GM19328 (cell line): ENCODE measurements at regions not wholly inside any gene's neighbourhood (a gene's known extent, or its start where the extent isn't known, plus 50 kb on each side); places are given as distances from the start of the nearest gene placed in this dataset.

Experiments used
- ATAC-seq: cut with Tn5 transposase; IDR thresholded peaks from one replicate; pipeline ENCODE4 v1.9.1; 2021; ENCODE audit warnings: mild to moderate bottlenecking, moderate library complexity; ENCODE audit not compliant: unreplicated experiment

DNA sequence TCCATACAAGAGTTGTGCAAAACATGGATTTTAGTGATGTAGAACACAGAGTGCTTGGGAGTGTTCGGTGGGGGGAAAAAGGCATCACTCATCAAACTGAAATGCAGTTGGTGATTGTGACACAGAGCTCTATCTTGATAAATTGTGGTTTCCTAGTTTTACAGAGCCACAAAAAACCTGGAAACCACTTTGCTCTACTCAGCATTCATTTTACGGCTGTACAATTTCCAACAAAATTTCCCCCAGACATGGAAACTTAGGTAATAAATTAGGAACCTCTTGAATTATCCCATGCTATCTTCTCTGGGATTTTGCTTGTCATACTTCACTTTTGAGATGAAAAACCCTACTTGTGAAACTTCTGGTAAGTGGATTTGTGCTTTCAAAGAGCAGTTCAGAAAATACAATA, 614.9 kb upstream of the FZD8 start:
- ATAC-seq = no peak

DNA sequence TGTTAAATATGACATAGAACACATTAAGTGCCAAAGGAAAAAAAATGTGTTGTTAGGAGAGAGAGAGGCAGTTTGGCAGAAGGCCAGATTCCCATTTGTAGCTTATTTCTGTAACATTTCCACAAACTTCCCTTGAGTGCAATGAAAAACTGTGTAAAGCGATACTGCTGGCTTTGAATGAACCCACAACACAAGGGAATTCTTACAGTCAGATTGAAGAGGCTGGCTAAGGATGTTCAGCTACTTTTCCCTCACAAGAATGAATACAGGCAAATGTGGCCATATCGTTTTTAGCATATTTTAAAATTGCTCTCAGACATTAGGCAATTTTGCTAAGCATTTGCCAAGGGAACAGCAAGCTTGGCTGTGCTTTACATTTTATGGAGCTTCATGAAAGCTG, 614.1 kb upstream of the FZD8 start:
- ATAC-seq = no peak

DNA sequence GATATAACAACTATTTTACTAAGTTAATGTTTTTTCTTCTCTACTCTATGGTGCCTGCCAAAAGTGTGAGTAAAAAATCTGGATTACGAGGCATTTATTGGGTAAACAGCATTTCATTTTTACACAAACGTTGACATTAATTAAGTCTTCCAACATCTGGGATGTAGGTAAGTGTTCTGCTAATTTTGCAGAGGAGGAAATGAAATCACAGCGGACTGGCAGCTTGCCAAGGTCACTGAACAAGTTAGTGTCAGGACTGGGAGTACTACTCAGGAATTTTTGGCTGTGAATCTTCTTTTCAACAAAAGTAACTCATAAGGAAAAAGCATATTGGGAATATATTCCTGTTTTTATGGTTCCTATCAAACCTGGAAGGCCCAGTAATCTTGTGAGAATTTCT, 612.1 kb upstream of the FZD8 start:
- ATAC-seq = no peak

- ATAC-seq = no peak
Measured at GRCh38 chr10:36253731-36254130, 611.6 kb upstream of the FZD8 start.

GRCh38 chr10:36251068-36251467, 609.0 kb upstream of the FZD8 start:
- ATAC-seq = no peak

GRCh38 chr10:36248304-36248981, 606.3 kb upstream of the FZD8 start:
- no peak for ATAC-seq

DNA sequence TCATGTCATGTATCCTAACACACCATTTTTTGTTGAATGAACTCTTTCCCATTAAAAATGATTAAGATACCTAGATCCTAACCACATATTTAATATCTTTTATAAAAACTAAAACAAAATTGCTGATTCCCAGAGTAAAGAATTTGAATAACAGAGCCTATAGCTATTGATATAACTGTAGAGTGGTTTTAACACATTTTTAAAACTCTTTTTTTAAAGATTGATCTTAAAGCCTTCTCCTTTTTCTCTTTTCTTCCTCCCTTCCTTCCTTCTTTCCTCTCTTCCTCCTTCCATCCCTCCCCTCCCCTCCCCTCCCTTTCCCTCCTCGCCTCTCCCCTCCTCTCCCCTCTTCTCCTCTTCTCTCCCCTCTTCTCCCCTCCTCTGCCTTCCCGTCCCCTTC, 605.4 kb upstream of the FZD8 start:
- no peak for ATAC-seq

DNA sequence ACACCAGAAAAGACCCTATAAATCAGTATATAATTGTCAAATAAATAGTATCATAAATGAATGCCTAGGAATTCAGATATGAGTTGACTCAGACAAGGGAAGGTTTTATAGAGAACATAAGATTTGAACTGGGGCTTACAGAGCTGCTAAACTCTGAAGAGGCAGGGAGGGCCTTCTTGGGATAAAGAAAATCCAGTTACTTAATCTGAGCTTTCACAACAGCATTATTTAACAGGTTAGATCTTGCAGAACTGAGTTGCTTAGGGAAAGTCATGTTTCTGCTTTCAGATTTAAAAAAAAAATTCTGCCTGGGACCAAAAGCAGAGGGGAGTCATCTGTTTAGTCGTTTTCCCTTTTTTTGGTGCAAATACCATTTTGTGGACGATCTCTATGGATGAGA, 594.8 kb upstream of the FZD8 start:
- no peak for ATAC-seq

- ATAC-seq = no peak
Measured at GRCh38 chr10:36236341-36236740, 594.2 kb upstream of the FZD8 start.

DNA sequence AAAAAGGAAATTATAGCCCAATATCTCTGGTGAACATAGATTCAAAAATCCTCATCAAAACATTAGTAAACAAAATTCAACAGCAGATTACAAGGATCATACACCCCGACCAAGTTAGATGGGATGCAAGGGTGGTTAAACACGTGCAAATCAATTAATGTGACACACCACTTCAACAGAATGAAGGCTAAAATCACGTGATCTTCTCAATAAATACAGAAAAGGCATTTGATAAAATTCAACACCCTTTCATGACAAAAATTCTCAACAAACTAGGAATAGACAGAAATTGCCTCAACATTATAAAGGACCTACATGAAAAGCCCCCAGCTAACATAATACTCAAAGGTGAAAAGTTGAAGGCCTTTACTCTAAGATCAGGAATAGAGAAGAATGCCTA, 590.8 kb upstream of the FZD8 start:
- ATAC-seq = no peak

DNA sequence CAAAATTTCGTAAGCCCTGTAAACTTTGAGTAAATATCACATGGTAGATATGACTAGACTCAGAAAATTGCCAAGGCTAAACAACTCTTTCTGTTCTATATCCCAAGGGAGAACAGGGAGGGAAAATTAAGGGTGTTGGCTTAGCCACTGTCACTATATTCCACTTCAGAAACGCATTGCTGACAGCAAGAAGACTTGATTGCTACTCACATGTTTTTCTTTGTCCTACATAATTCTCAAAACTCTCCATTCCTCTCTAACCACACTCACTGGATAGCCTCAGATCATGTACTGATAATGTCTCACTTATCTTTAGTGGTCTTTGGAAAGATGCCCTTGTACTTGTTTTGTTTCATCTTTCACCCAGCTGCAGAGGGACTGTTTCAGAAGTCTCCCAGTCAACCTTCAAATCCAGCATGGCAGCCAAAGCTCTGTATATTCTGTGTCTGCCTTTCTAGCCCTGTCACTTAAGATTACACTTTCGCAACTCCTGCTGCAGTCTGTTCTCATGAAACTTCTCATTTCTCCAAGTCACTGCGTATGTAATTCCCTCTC, 582.4 kb upstream of the FZD8 start:
- ATAC-seq = no peak

DNA sequence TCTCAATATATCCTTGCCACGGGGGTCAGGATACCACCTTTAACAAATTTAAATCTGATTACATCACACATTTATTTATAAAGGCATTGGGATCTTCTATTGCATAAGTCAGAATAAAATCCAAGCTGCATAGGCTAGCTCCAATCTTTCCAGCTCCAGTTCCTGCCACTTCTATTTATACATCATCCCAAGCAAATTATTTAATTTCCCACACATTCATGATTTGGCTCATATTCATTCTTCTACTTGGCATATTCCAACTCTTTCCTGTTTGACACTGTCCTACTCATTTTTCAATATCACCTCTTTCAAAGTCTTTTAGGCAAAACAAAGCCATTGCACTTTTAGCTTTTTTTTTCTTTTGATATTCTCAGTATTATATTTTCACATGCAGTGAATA, 579.0 kb upstream of the FZD8 start:
- no peak for ATAC-seq

DNA sequence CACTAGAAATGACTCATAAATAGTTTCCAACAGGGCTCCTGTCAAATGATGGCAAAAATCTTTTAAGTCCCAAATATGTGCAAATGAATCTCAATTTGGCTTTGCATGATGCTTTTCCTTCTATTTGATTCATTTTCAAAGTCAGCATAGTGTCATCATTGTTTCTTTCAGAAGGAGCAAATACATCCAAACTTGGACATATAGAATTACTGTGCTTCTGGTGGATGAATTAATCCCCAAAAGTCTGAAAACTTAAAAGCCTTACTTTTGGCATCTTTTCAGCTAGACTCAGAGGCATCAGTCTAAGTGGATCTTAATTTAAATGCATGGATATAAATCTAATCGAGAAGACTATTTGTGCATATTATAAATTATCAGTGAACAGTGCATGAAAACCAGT, 578.1 kb upstream of the FZD8 start:
- ATAC-seq = no peak

DNA sequence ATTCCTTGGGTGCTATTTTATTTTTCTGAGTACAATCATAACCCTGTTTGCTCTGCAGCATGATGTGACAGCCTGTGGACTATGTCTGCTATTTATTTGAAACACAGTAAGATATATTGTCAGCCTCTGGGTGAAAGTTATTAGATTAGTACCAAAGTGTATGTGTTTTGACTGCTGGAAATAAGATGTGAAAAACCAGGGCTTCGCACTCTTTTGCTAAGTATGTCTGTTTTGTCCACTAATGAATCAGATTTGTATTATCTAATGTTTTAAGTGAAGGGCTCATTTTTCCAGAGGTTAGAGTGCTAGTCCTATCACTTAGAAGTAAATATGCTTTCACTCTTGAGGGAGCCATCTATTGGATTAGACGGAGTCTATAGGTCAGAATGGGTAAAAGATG, 569.8 kb upstream of the FZD8 start:
- no peak for ATAC-seq

- ATAC-seq = no peak
Measured at GRCh38 chr10:36209480-36209879, 567.4 kb upstream of the FZD8 start.

- no peak for ATAC-seq
Measured at GRCh38 chr10:36202881-36203280, 560.8 kb upstream of the FZD8 start.

GRCh38 chr10:36200577-36200976, 558.5 kb upstream of the FZD8 start:
- no peak for ATAC-seq

DNA sequence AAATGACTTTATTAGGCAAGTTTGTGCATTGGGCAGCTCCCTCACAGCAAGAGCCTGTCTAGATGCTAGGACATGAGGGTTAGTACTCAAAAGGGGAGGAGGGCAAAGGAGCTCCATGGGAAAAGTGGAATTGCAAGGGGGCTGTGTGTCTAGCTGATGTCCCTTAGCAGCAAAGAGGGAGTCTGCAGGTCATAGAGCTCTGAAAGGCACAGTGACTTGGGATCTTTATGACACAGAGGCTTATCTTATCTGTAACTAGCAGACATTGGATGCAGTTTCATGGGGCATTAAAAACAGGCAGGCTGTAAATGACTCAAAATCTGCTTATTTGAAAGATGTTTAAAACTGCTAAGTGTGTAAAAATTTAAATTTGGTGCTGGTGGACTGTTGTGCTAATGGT, 556.2 kb upstream of the FZD8 start:
- no peak for ATAC-seq

DNA sequence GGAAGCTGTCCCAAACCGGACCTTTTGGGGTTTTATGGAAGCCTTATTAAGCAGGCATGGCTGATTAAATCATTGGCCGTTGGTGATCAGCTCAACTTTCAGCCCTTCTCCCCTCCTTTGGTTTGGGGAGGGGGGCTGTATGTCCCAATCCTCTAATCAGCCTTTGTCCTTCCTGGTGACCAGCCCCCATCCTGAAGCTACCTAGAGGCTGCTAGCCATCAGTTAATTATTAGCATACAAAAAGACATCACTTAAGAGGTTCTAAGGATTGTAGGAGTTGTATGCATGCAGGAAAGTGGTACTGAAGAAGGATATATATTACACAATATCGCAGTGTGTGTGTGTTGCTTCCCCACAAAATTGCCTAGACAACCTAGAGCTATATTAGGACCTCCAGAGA, 553.3 kb upstream of the FZD8 start:
- no peak for ATAC-seq

GRCh38 chr10:36194276-36194675, 552.2 kb upstream of the FZD8 start:
- ATAC-seq = no peak

DNA sequence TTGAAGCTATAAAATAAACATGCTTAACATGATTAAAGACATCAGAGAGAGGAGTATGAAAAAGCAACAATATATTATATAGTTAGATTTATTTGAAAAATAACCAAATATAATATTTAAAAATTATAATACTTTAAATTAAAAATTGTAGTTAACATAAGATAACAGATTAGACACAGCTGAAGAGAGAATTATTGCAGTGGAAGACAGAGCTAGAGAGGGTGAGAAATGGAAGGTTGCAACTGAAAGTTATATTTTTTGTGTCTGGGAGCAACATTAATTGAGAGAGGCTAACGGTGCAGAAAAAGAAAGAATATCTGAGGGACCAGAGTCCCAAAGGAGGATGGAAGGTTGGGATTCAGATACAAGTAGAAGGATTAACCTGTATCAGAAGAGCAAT, 548.9 kb upstream of the FZD8 start:
- no peak for ATAC-seq

- no peak for ATAC-seq
Measured at GRCh38 chr10:36188461-36188860, 546.4 kb upstream of the FZD8 start.

DNA sequence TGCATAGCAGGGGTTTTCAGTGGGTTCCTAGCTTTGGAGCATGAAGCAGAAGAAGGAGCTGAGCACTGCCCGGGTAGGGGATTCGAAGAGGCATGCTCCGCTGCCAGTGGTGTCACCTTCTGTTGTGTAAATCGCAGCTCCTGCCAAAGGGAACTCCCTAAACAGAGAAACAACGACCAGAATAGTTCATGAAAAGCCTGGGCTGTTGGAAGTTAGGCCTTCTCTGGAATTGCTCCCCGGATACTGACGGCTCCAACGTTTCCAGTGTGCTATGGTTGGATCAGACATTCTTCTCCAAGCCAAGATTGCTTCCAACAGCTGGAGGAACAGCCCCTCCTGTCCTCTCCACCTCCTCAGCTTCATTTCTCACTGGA, 546.0 kb upstream of the FZD8 start:
- no peak for ATAC-seq
